ENCODE measurements at regions not wholly inside any gene's neighbourhood (a gene's known extent, or its start where the extent isn't known, plus 50 kb on each side); places are given as distances from the start of the nearest gene placed in this dataset.
A peak's percentile ranks its signal among the peaks of the same experiment; 100 is the strongest.

DNA sequence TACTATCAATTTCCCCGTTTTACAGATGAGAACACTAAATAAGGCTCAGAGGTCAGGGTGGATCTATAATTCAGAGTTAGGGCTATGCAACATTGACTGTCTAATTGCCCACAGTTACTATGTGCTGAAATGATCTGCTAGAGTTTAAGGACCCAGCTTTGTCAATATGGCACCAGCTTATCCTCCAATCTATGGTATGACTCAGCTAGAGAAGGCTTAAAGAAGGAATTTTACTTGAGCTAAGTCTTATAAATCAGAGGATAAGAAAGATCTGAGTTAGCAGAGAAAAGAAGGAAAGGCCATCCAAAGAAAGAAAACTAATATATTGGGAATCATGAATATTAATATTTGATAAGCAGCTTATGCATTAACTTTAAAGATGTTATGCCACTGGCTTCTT lies 78.1 kb downstream of the ASB9 start:
- DNase-seq = no peak

DNA sequence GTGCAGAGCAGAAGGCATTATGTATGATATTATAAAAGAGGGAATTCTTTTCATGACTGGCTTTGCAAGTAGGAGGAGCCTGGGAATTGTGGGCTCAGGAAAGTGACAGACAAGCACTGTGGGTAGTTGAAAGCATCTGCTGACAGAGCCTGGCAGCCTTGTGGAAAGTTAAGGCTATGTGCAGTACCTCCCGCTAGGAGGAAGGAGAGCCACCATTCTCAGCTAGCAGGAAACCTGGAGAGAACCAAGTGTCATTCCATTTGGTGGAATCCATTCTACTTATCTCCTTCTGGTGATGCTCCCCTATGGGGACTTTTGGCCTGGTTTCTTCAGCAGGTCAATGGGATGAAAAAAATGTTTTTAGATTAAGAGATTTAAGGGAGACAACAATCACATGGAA lies 81.8 kb downstream of the ASB9 start:
- no peak for DNase-seq

DNA sequence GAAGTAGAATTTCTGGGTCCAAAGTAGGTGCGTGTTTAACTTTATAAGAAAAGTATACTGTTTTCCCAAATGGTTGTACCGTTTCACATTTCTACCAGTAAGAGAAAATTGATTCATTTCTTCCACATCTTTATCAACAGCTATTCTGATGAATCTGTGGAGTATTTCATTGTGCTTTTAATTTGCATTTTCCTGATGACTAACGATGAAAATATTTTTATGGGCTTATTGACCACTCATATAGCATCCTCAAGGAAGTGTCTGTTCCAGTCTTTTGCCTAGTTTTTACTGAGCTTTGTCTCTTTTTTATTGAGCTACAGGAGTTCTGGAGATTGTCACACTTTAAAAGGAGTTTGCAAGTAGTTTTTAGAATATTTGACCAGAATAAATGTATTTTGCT lies 92.6 kb downstream of the ASB9 start:
- DNase-seq = no peak

DNA sequence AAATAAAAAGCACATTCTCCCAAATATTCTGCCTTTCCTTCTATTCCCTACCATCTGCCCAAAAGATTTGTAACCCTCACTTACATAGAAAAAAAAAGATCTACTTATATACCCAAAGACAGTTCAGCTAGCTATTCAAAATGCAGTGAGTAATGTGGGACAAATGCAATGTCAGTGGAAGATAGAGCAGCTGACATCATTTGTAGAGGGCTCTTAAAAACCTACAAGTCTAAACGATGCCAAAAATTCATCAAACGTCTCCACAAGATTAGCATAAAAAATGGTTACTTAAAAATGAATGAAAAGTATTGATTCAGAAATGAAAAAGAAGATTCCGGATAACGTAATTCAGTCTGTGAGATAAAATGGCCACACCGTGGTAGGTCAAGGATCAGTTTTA lies 96.5 kb downstream of the ASB9 start:
- no peak for DNase-seq

DNA sequence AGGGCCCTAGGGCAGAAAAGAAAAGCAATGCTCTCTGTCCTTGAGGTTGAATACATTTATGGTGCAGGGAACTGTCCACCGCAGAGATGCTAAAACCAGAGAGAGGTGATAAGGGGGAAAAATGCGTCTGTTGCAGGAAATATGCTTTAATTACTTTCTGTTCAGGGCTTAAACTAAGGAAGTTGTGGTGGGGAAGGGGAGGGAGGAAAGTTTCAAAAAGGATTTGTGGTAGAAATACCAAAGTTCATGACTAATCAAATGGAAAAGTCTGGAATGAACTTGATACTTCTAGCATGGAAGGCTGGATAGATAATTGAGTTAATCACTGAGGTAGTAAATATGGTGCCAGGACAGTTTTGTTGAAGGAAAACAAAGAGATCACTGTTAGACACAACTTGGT lies 99.0 kb downstream of the ASB9 start:
- no peak for DNase-seq

DNA sequence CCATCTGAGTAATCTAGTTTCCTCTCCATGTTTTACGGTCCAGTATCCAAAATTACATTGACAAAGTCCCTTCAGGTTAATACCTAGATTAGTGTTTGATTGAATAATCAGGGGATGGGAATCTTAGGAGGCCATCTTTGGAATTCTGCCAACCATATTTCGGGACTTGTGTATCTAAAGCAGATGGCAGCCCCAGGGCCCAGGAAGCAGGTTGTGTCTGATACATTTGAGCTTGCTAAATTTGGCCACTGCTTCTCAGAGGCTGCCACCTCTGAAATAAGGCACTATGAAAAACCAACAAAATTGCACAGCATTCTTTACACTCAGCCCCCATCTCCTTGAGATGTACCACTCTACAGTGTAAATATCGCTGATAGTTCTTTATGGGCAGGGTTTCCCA lies 102.1 kb downstream of the ASB9 start:
- no peak for DNase-seq

DNA sequence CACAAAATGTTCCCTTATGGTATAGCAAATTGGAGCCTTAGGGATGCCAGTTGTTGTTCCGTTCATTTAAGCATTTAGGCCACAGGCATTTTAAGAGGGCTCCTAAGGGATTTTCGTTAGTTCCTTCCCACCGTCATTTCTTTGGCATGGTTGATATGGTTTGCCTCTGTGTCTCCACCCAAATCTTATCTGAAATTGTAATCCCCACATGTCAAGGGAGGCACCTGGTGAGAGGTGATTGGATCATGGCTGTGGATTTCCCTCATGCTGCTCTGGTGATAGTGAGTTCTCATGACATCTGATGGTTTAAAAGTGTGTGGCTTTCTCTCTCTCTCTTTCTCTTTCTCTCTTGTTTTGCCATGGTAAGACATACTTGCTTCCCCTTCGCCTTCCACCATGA lies 104.1 kb downstream of the ASB9 start:
- no peak for DNase-seq

DNA sequence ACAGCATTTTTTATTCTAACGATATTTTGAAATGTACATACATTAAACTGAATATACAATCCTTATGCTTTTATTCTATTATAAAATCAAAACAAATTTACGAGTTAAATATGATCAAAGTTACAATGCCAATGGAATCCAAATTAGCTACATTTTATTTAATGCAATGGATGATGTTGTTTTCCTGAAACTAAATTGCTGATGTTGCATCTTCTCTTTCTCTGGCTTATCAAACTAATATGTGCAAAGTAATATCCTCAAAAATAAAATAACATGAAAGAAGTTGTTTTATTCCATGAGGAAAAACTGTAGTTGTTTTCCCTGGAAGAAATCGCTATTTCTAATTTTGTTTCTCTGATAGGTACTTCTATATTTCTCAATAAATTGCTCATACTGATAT lies 106.8 kb downstream of the ASB9 start:
- DNase-seq = no peak

DNA sequence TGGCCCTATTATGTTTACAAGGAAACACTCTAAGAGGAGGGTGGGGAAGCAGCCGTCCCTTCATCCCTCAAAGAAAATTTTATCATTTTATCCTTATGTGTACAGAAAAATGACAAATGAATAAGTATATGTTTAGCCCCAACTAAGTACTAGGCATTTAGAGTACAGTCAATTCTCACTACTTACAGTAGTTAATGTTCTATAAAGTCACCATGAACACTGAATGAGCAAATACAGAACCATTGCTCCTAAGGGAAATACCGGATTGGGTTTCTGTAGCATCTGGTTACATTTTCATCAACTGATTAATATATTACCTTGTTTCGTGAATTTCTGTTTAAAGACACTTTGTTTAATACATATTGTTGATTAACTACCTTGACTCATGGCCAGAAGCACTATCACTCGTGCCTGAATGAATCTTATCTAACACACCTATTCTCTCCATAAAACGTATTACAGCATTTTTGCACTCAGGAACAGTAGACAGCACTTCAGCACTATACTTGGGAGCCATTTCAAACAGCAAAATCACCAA lies 109.3 kb downstream of the ASB9 start:
- DNase-seq = no peak

DNA sequence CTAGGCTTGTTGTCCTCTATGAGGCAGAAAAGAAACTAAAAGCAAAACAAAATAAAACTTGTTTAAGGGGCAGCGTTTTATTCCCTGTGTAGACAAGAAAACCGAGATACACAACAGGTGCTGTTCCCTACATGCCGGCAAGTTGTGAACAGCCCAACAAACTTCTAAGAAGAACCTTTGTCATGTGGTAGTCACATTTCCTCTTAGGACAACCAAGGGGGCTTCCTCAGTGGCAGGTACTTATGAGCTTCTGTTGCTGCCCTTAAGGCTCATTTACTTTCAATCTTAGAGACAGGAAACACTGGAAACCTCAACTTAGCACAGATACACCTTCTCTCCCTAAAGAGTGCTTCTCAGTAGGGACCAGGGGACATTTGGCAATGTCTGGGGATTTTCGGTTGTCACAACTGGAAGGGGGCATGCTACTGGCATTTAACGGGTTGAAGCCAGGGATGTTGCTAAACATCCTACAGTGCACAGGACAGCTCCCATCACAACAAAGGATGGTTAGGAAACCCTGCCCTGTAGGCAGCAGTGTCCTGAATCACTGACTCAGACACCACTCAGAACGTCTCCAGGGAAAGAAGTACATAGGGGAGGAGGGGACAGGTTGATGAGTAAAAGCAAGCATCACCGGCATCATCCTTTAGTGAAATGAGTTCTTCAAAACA lies 111.0 kb downstream of the ASB9 start:
- peak; percentile 53 for DNase-seq

DNA sequence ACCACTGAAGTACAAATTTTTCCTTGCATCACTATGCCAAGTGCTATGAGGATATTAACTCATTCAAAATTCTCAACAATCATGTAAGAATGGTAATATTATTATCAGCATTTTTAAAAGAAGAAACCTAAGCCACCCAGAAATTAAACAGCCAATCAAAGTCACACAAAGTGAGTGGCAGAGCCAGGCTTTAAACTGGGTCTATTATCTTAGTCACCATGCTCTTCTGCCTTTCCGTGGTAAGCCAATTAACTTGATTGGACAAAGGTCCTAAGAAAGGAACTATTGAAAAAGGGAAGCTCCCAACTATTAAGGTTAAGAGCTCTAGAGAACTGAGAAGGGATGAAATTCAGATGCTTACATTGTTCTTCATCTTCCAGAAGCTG lies 111.5 kb downstream of the ASB9 start:
- no peak for DNase-seq

DNA sequence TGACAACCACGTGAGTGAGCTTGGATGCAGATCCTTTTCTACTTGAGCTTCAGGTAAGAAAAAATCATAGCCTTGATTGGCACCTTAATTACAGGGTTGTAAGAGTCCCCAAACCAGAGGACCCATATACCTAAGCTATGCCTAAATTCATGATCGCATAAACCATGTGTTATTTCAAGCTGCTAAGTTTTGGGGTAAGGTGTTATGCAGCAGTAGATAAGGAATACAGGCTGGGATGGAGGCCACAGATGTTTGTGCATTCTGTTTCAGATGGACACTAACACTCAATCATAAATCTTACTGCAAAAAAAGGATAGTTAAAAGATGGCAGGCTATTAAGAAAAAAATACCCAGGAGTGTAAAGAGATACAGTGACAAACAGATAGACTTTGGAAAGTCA lies 112.3 kb downstream of the ASB9 start:
- no peak for DNase-seq

DNA sequence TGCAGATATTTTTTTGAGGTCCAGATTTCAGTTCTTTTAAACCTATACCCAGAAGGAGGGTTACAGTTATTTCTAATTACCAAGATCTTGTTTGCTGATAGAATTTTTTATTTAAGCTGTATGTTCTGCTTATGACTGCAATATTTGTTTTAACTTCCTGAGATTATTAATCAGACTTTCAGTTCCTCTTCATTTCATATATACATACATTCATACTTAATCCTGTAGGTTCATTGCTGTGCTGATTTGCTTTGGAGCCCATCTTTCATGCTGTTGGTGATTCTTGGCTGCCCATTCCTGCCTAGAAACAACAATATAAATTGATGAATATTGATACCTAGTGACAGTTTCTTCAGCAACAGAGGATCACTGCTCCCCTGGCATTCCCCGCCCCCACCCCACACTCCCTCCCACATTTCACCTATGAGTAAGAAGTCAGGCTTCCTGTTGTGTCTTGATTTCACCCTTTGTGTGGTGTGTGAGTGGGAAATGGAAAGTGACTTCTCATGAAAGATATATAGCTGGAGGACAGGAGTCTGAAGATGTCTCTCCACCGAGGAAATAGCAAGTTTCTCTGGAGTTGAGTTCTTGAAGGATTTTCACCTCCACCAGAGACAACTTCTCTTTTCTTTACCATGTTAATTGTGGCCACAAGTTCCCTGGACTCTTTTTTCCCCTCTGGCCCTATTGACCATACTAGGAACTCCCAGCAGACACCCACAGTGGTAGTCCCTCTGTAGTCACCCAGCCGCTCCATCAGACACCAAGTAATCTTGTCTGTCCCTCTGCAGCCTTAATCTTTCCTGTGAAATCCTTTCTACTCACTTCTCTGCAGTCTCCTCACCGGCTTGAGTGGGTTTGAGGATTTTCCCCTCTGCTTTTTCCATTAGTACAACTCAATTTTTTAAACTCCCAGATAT lies 118.4 kb downstream of the ASB9 start:
- peak; percentile 42 for DNase-seq

DNA sequence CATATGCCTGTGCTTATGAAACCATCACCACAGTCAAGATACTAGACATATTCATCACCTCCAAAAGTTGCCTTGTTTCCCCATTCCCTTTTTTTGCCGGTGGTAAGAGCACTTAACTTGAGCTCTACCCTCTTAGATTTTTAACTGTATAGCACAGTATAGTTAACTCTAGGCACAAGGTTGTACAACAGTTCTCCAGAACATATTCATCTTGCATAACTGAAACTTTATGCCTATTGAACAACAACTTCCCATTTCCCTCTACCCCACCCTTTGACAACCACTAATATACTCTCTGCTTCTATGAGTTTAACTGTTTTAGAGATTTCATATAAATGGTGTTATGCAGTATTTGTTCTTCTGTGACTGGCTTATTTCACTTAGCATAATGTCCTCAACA lies 119.3 kb downstream of the ASB9 start:
- no peak for DNase-seq

DNA sequence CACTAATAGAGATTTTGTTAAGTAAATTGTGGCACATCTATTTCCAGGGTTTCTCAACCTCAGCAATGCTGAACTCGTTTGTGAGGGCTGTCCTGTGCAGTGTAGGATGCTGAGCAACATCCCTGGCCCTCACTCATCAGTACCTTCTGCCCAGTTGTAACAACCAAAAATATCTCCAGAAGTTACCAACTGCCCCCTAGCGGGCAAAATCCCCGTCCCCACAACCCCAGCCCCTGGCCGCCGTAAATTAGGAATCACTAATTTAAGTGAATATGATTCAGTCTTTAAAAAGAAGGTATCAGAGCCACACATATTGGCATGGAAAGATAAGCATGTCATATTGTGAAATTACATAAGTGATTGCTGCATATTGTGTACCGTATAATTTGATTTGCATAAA lies 123.4 kb downstream of the ASB9 start:
- peak; percentile 7 for DNase-seq

DNA sequence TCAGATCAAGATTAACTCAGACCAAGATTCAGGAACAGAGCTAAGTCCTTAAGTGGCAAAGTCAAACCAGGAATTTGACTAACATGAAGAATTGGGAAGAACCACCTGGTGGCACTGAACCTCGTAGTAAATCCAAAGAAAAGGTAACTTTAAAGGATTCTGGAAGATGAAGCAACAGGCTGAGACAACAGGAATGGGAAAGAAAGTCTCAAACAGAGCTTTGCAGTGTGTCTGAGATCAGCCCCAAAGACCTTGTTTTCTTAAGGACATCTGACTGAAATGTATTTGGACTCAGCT lies 126.1 kb downstream of the ASB9 start:
- no peak for DNase-seq

DNA sequence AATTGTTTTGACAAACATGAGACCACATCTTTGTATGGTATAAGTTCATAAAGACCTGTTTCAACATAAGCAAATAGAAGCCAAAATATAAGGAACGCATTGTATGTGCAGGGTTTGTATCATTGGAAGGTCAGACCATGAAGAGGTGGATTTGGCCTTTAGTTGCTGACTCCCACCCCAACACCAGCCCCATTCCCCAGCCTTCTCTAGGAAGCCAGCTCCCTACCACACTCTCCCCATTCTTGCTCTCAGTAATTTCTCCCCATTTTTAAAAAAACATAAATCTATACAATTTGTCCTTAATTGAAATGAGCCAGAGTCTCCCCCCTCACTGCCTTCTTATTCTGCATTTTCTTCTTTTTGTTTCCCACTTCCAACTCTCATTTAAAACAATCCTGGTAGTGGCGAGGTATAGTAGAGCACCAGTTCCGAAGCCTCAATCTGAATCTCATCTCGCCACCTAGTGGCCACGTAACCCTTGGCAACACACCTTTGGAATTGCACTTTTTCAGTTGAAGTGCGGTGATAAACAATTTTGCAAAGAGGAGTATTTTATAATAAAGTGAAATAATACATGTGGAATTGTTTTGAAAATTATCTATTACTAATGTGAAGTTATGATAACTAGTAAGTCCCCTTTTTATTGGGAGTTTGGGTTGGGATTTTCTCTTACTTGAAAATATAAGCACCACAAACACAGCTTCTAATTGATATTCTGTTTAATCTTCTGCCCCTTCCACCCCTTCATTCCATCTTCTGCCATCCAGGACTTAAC lies 126.6 kb downstream of the ASB9 start:
- DNase-seq = peak; percentile 55

DNA sequence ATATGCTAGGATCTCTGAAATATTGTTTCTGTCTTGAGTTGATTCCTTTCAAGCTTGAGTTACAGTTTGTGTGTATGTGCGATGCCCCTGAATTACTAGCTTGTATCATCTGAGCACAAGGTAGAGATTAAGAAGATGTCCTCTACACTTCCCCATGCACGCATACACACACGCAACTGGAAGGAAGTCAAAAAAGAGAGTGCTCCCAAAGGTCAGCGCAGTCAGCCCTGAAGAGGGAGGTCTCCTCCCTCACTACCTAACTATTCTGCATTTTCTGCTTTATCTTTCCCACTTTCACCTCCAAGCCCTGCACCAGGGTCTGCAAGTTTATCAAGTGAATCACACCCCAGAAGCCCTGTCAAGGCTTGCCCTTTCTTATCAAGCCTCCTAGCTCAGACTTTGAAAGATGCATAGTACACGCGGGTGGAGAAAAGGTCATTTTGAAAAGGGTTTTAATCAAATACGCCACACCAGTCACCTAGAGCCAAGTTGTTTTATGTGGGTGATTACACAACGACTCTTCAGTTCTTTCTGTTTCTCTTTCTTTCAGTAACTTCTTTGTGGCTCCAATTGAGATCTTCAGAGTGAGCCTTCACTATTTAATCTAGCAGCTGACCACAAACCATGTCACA lies 127.7 kb downstream of the ASB9 start:
- peak; percentile 10 for DNase-seq

DNA sequence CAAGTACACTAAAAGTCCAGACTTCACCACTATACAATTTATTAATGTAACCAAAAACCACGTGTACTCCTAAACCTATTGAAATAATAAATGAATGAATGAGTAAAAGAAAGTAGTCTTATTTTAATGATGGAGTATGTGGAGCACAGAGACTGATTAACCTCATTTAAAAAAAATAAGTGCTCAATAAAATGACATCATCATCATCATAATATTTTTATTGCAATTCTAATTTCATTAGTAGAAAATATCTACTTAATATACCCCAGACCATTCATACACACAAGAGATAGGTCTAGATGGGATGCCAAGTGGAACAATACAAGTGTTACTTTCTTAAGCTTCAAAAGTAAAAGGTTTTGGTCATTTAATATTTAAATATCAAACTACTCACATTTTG lies 133.1 kb downstream of the ASB9 start:
- DNase-seq = no peak

DNA sequence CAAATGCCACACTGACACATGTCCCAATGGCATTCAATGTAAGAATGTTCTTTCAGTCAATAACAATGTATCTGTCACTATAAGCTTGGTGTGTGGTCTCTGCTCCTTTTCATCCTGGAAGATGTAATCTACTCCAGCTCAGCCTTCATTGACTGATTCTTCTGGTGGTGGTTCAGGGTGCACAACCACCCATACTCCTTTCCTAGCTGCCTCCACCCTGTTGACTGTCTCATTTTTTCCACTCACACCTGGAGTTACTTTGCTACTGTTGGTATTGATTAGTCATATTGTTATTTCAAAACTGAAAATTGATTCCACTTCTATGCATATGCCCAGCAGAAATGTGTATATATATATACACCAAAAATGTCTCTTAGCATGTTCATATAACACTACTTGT lies 140.5 kb downstream of the ASB9 start:
- no peak for DNase-seq

DNA sequence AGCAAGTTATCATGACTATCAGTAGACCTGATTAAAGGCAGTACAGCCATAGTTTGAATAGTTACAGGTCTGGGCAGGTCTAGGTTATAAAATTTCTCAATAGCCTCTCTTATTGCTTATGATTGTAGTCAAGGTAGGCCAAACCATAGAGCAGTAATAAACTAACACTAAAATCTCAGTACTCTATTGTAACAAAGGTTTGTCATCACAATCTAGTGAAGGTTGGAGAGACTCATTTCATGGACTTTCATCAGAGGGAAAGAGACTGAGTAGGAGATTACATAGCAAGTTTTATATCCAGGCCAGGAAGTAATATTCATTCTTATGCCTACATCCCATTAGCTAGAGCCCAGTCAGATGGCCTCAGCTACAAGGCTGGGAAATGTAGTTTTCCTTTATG lies 141.0 kb downstream of the ASB9 start:
- DNase-seq = no peak

DNA sequence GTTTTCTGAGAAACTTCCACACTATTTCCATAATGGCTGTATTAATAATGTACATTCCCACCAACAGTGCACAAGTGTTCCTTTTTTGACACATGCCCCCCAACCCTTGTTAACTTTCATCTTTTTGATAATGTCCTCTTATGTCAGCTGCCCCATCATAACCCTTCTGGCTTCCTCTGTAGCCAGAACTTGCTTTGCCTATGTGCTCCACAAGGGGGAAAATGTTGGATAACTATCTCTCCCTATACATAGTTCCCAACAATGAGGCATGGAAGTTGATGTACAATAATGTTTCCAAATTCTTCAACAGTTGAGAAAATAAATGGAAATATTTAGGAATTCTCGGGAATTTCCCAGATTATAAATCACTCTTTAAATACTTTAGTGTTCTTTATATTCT lies 142.9 kb downstream of the ASB9 start:
- no peak for DNase-seq

DNA sequence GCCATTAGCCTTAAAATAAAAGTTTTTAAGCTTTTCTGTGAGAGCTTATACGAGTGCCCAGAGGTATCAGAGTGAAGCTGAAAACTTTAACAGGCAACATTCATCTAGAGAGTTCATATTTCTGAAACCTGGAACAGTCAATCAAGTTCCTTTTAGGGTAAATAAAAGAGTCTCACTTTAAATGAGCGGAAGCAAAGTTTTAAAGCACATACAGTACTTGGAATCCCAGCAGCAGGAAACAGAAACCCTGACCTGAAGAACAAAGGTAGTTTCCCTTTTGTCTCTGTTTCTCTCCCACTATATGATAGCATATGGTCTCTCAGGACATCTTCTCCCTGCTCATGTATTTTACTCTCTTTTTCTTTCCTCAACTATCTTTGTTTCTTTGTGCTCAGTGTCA lies 153.0 kb downstream of the ASB9 start:
- DNase-seq = no peak

Measured in CD4-positive, alpha-beta T cell treated with Interleukin-17A for 1 hour (primary cell).